ENCODE measurements at regions not wholly inside any gene's neighbourhood (a gene's known extent, or its start where the extent isn't known, plus 50 kb on each side); places are given as distances from the start of the nearest gene placed in this dataset.
A peak's percentile ranks its signal among the peaks of the same experiment; 100 is the strongest.

- no peak for TF ChIP-seq TP53 (CRISPR knock-in tag; IDR thresholded peaks at IDR 0.05)
- TF ChIP-seq GABPB1 (CRISPR knock-in tag; IDR thresholded peaks at IDR 0.05), result no peak; the same call in 1 of the 2 replicates
- TF ChIP-seq AFF4 (CRISPR knock-in tag; IDR thresholded peaks at IDR 0.05; ENCODE audit: borderline replicate concordance), result no peak
- TF ChIP-seq ZNF425 (CRISPR knock-in tag; conservative IDR thresholded peaks at IDR 0.05), result no peak
- TF ChIP-seq ATF1 (CRISPR knock-in tag; IDR thresholded peaks at IDR 0.05), result no peak
- TF ChIP-seq SMAD3 (CRISPR knock-in tag; IDR thresholded peaks at IDR 0.05; ENCODE audit: borderline replicate concordance), result no peak
- TF ChIP-seq GRHL2 (CRISPR knock-in tag; IDR thresholded peaks at IDR 0.05; ENCODE audit: insufficient replicate concordance, severe bottlenecking), result no peak
- TF ChIP-seq STAT6 (CRISPR knock-in tag; conservative IDR thresholded peaks at IDR 0.05; ENCODE audit: low read depth), result no peak
- TF ChIP-seq MLX (CRISPR knock-in tag; IDR thresholded peaks at IDR 0.05), result no peak
- TF ChIP-seq EMX1 (CRISPR knock-in tag; IDR thresholded peaks at IDR 0.05), result no peak
- TF ChIP-seq ATF2 (CRISPR knock-in tag; IDR thresholded peaks at IDR 0.05; ENCODE audit: borderline replicate concordance, low read depth), result no peak
- no peak for TF ChIP-seq ATF3 (CRISPR knock-in tag; conservative IDR thresholded peaks at IDR 0.05)
- TF ChIP-seq CREM (CRISPR knock-in tag; IDR thresholded peaks at IDR 0.05), result no peak
- TF ChIP-seq FOXJ3 (CRISPR knock-in tag; IDR thresholded peaks at IDR 0.05; ENCODE audit: borderline replicate concordance), result no peak
- TF ChIP-seq SP1 (CRISPR knock-in tag; conservative IDR thresholded peaks at IDR 0.05), result peak; percentile 64
- TF ChIP-seq TEAD4 (CRISPR knock-in tag; IDR thresholded peaks at IDR 0.05), result no peak
- peak; percentile 69; the same call in 1 of the 2 replicates for TF ChIP-seq FOXP1 (CRISPR knock-in tag; IDR thresholded peaks at IDR 0.05; ENCODE audit: borderline replicate concordance)
- no peak for TF ChIP-seq ZBTB21 (CRISPR knock-in tag; IDR thresholded peaks at IDR 0.05; ENCODE audit: borderline replicate concordance)
- TF ChIP-seq KAT7 (CRISPR knock-in tag; IDR thresholded peaks at IDR 0.05; ENCODE audit: borderline replicate concordance), result peak; percentile 54; the same call in 1 of the 2 replicates
- TF ChIP-seq ZMAT4 (CRISPR knock-in tag; IDR thresholded peaks at IDR 0.05), result no peak
- no peak for TF ChIP-seq CDX4 (CRISPR knock-in tag; IDR thresholded peaks at IDR 0.05; ENCODE audit: borderline replicate concordance)
- no peak for TF ChIP-seq ESRRA (CRISPR knock-in tag; IDR thresholded peaks at IDR 0.05; ENCODE audit: borderline replicate concordance)
- TF ChIP-seq NR2C2 (CRISPR knock-in tag; IDR thresholded peaks at IDR 0.05), result no peak
- no peak for TF ChIP-seq PREB (CRISPR knock-in tag; IDR thresholded peaks at IDR 0.05; ENCODE audit: borderline replicate concordance)
Observed at GRCh38 chr2:64767670-64768468, 114.2 kb upstream of the SERTAD2 start (continued).

Measured in WTC11 (cell line).